GM12865 (cell line): ENCODE measurements at regions not wholly inside any gene's neighbourhood (a gene's known extent, or its start where the extent isn't known, plus 50 kb on each side); places are given as distances from the start of the nearest gene placed in this dataset.

ENCODE experiments used
- DNase-seq: peaks from one replicate; pipeline ENCODE4 v3.0.0; 2010; ENCODE audit warnings: low read depth
- H3K4me3 ChIP-seq: 2 replicates; pipeline ENCODE4 v1.5.1; 2011; ENCODE audit warnings: mild to moderate bottlenecking, low read depth, low read length, control low read depth
- TF ChIP-seq, protein P1 (sequence below): IDR thresholded peaks from 2 replicates; pipeline ENCODE4 v1.5.1; 2011; ENCODE audit warnings: low read length, control low read depth, low read depth, inconsistent platforms; ENCODE audit not compliant: insufficient read depth; ENCODE audit errors: missing control alignments

DNA sequence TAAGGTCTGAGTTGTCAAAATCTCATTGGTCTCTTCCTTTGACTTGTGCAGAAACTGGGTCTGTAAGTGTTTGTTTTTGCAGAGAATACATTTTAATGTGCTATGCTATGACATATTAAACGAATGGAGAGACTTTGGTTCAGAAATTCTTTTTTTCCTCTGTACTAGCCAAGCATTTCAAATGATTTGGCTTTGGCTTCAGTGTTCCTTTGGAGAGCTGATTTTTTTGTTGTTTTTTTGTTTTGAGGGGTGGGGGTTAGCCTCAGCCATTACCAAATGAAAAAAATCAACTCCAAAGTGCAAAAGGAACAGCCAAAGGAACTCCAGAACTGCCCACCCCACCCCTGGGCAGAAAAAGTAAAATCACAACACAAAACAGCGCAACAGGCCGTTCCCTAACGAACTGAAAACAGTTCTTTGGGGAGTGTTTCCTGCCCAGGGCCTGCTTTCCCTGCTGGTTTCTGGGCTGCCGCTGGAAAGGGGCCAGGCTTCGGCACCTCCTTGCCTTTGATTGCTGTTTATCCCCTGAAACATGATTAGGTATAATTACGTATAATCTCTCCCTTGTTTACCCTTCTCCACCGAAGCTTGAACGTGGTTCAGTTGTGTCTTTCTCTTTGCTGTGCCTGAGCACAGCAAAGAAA, 57.6 kb upstream of the NEO1 start:
- H3K4me3 ChIP-seq = no peak overlapping the region
- DNase-seq = no peak
- TF ChIP-seq, protein P1, sequence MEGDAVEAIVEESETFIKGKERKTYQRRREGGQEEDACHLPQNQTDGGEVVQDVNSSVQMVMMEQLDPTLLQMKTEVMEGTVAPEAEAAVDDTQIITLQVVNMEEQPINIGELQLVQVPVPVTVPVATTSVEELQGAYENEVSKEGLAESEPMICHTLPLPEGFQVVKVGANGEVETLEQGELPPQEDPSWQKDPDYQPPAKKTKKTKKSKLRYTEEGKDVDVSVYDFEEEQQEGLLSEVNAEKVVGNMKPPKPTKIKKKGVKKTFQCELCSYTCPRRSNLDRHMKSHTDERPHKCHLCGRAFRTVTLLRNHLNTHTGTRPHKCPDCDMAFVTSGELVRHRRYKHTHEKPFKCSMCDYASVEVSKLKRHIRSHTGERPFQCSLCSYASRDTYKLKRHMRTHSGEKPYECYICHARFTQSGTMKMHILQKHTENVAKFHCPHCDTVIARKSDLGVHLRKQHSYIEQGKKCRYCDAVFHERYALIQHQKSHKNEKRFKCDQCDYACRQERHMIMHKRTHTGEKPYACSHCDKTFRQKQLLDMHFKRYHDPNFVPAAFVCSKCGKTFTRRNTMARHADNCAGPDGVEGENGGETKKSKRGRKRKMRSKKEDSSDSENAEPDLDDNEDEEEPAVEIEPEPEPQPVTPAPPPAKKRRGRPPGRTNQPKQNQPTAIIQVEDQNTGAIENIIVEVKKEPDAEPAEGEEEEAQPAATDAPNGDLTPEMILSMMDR = no peak

DNA sequence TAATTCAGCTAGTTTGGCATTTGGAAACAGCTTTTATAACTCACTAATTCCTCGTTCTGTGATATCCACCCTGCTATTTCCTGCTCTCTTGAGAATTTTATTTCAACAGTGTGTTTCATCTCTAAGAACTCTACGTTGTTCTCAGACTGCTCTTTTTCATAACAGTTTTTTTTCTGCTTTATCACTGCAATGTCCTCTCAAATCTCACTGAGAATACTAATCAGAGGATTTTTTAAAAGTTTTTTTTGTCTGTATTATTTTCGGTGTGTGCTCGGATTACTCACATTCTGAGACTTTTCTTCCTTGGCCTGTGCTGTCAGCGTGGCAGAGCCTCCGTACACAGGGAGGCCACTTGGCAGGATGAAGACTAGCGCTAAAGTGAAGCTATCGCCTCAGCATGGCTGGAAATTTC, 59.4 kb upstream of the NEO1 start:
- TF ChIP-seq, protein P1 = no peak
- no peak overlapping the region for H3K4me3 ChIP-seq
- no peak for DNase-seq

DNA sequence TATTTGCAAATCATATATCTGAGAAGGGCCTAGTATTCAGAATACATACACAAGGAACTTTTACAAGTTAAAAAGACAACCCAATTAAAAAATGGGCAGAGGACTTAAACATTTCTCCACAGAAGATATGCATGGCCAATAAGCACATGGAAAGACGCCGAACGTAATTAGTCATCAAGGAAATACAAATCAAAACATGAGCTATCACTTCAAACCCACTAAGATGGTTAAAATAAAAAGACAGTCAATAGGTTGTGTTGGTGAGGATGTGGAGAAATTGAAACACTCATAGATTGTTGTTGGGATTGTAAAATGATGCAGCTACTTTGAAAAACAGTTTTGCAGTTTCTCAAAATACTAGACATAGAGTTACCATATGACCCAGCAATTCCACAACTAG, 61.2 kb upstream of the NEO1 start:
- DNase-seq = no peak
- H3K4me3 ChIP-seq = no peak overlapping the region
- TF ChIP-seq, protein P1 = no peak

DNA sequence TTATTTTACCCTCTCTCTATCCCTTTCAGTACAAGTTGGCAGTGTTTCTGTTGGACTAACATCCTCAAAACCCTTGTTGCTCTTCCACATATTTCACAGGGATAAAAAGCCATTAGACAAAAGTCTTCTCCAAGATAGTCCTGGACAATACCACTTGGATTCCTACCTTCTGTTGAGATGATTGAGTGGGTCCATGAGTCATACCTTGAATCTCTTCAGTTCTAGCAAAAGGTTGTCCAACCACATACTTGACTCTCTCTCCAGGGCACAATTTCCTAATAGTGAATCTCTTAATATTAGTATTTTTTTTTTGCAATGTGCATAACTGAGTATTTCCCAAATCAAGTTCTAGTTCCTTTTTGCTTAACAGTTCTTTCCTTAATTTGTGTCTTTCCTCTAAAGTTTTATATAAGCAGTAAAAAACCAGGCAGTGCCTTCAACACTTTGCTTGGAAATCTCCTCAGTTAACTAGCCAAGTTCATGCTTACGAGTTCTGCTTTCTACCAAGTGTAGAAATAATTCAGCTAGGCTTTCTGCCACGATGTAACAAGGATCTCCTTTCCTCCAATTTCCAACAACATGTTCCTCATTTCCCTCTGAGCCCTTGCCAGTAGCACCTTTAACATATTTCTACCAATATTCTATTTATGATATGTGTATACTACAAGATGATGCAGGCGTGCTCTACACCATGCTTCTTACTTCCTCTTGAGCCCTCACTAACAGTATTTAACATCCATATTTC, 68.3 kb upstream of the NEO1 start:
- H3K4me3 ChIP-seq = no peak overlapping the region
- TF ChIP-seq, protein P1 = no peak
- DNase-seq = no peak

DNA sequence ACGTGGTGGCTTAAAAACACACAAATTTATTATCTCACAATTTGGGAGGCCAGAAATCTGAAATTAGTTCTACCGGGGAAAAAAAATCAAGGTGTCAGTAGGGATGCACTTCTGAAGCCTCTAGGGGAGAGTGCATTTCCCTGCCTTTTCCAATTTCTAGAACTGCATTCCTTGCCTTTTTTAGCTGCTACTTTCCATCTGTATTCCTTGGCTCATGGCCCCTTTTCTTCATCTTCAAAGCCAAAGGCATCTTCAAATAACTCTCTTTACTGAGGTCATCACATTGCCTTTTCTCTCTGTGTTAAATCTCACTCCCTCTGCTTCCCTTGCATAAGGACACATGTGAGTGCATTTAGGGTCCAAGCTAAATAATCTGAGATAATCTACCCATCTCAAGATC, 69.5 kb upstream of the NEO1 start:
- no peak overlapping the region for H3K4me3 ChIP-seq
- no peak for DNase-seq
- TF ChIP-seq, protein P1 = no peak

DNA sequence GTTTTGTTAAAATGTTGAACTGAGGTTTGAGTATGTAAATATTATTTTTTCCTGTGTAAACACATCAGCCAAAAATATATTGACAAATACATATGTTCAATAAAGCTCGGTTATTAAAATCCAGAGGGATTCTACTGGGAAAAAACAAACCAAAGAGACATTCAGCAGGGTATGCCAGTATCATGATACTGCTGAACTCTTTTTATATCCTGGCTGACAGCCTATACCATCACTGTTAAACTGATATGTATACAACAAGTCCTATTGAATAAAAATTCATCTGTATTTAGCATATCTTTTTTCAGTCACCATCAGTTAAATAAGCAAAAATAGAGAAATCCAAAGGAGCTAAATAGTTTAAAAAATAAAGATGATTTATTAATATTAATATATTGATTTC, 71.6 kb upstream of the NEO1 start:
- H3K4me3 ChIP-seq = no peak overlapping the region
- DNase-seq = no peak
- TF ChIP-seq, protein P1 = no peak
